ENCODE measurements at regions not wholly inside any gene's neighbourhood (a gene's known extent, or its start where the extent isn't known, plus 50 kb on each side); places are given as distances from the start of the nearest gene placed in this dataset.

GRCh38 chr13:30135351-30135750, 172.0 kb downstream of the KATNAL1 start:
- TF ChIP-seq, protein P1, sequence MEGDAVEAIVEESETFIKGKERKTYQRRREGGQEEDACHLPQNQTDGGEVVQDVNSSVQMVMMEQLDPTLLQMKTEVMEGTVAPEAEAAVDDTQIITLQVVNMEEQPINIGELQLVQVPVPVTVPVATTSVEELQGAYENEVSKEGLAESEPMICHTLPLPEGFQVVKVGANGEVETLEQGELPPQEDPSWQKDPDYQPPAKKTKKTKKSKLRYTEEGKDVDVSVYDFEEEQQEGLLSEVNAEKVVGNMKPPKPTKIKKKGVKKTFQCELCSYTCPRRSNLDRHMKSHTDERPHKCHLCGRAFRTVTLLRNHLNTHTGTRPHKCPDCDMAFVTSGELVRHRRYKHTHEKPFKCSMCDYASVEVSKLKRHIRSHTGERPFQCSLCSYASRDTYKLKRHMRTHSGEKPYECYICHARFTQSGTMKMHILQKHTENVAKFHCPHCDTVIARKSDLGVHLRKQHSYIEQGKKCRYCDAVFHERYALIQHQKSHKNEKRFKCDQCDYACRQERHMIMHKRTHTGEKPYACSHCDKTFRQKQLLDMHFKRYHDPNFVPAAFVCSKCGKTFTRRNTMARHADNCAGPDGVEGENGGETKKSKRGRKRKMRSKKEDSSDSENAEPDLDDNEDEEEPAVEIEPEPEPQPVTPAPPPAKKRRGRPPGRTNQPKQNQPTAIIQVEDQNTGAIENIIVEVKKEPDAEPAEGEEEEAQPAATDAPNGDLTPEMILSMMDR (IDR thresholded peaks at IDR 0.05): no peak
- TF ChIP-seq MEF2A (IDR thresholded peaks at IDR 0.05; ENCODE audit: borderline replicate concordance, low read depth): no peak

Measured in SK-N-SH (cell line).